Endothelial cell of umbilical vein (primary cell): ENCODE measurements at regions not wholly inside any gene's neighbourhood (a gene's known extent, or its start where the extent isn't known, plus 50 kb on each side); places are given as distances from the start of the nearest gene placed in this dataset.

ENCODE experiments used
- BruUV-seq: library from RNA; stranded (reverse); fragments of 400-500 nt; replicated peaks from 2 replicates; lab custom pipeline; 2021; lab: Mats Ljungman, UMichigan
- CTCF ChIA-PET: fragments of 300-600, 350-600 bp; sonication (Branson Sonifier 250); formaldehyde crosslinking; loops from one replicate; lab custom pipeline; 2021; ENCODE audit warnings: antibody characterized with exemption, inconsistent platforms; lab: Charles Lee
- POLR2A ChIA-PET: fragments of 300-600, 350-600 bp; sonication (Branson Sonifier 250); formaldehyde crosslinking; loops from one replicate; lab custom pipeline; 2021; ENCODE audit warnings: antibody characterized with exemption, inconsistent platforms; lab: Charles Lee
- DNase-seq: peaks from one replicate; pipeline ENCODE4 v3.0.0-alpha.2; 2011; ENCODE audit warnings: low read depth, low spot score
- FAIRE-seq: peaks from 2 replicates; lab custom pipeline; 2011; peaks lifted over from hg19 to GRCh38; lab: Jason Lieb, UNC
- H2AFZ ChIP-seq: 2 replicates; pipeline ENCODE4 v1.6.0; 2012; ENCODE audit warnings: low read depth, low read length, control low read depth, inconsistent platforms
- H3K27ac ChIP-seq: 2 replicates; pipeline ENCODE4 v1.5.1; 2011; ENCODE audit warnings: low read depth, mild to moderate bottlenecking, control low read depth, low read length, moderate library complexity; ENCODE audit not compliant: insufficient read depth
- H3K27me3 ChIP-seq, 2 experiments: 2 replicates each; pipeline versions ENCODE4 v1.6.0 to v1.6.1; 2011; ENCODE audit warnings: low read length in 2 of 2, mixed read lengths in 1 of 2; ENCODE audit not compliant: control insufficient read depth in 2 of 2, insufficient read depth in 2 of 2
- H3K36me3 ChIP-seq, 2 experiments: 2 replicates in 1 of 2; 3 replicates in 1 of 2; pipeline ENCODE4 v1.5.1; 2011; ENCODE audit warnings: low read length in 2 of 2, mild to moderate bottlenecking in 1 of 2, moderate library complexity in 1 of 2; ENCODE audit not compliant: control insufficient read depth in 2 of 2, insufficient read depth in 2 of 2; ENCODE audit errors: extremely low read depth in 1 of 2
- H3K4me1 ChIP-seq: 3 replicates; pipeline ENCODE4 v1.5.1; 2011; ENCODE audit warnings: mild to moderate bottlenecking, low read length; ENCODE audit not compliant: control insufficient read depth, insufficient read depth; ENCODE audit errors: extremely low read depth
- H3K4me2 ChIP-seq: 2 replicates; pipeline ENCODE4 v1.6.1; 2011; ENCODE audit warnings: low read length, control low read depth, mixed read lengths; ENCODE audit not compliant: insufficient read depth
- H3K4me3 ChIP-seq, 3 experiments: fragments of 200-600 bp in 1 of 3; sonication (generic), shearing (Covaris generic) in 1 of 3; replicated peaks in 1 of 3; 2 replicates each; pipeline ENCODE4 v1.5.1; 2011 to 2016; ENCODE audit warnings: control low read depth in 3 of 3, low read length in 3 of 3, mild to moderate bottlenecking in 2 of 3, inconsistent platforms in 1 of 3, low read depth in 1 of 3, moderate library complexity in 1 of 3; ENCODE audit not compliant: insufficient read depth in 1 of 3
- H3K79me2 ChIP-seq: 2 replicates; pipeline ENCODE4 v1.6.0; 2012; ENCODE audit warnings: low read length, inconsistent platforms; ENCODE audit not compliant: control insufficient read depth, insufficient read depth
- H3K9ac ChIP-seq: replicated peaks from 2 replicates; pipeline ENCODE3; 2011; ENCODE audit warnings: low read length, control low read depth; ENCODE audit not compliant: insufficient read depth; ENCODE audit errors: extremely low read depth
- H3K9me1 ChIP-seq: replicated peaks from 3 replicates; pipeline ENCODE4 v1.6.0; 2011; ENCODE audit warnings: mild to moderate bottlenecking, low read length; ENCODE audit not compliant: control insufficient read depth, insufficient read depth; ENCODE audit errors: extremely low read depth
- H3K9me3 ChIP-seq: replicated peaks from 2 replicates; pipeline ENCODE4 v1.5.1; 2012; ENCODE audit warnings: low read length, inconsistent platforms; ENCODE audit not compliant: control insufficient read depth, insufficient read depth
- H4K20me1 ChIP-seq: replicated peaks from 2 replicates; pipeline ENCODE3; 2011; ENCODE audit warnings: mild to moderate bottlenecking, low read length; ENCODE audit not compliant: control insufficient read depth, insufficient read depth; ENCODE audit errors: extremely low read depth
- CTCF ChIP-seq, 2 donors: IDR thresholded peaks; 1 replicate in 1 of 2; 2 replicates in 1 of 2; pipeline ENCODE4 v1.5.1; 2011; ENCODE audit warnings: low read length in 2 of 2, mild to moderate bottlenecking in 2 of 2, moderate library complexity in 2 of 2, control low read depth in 1 of 2, inconsistent platforms in 1 of 2, low read depth in 1 of 2; ENCODE audit not compliant: insufficient read depth in 1 of 2; ENCODE audit errors: extremely low read depth in 1 of 2
- EZH2 ChIP-seq: IDR thresholded peaks from 2 replicates; pipeline ENCODE4 v1.6.1; 2012; ENCODE audit warnings: borderline replicate concordance, low read depth, mild to moderate bottlenecking, moderate library complexity, low read length, inconsistent platforms; ENCODE audit not compliant: severe bottlenecking
- FOS ChIP-seq: IDR thresholded peaks from 2 replicates; pipeline ENCODE4 v1.6.1; 2011; ENCODE audit warnings: mild to moderate bottlenecking, low read length, moderate library complexity, borderline replicate concordance; ENCODE audit not compliant: insufficient read depth
- GATA2 ChIP-seq: IDR thresholded peaks from 2 replicates; pipeline ENCODE4 v1.7.0; 2011; ENCODE audit warnings: low read depth, mild to moderate bottlenecking, moderate library complexity, mixed read lengths, low read length; ENCODE audit not compliant: insufficient read length, insufficient read depth
- JUN ChIP-seq: IDR thresholded peaks from 2 replicates; pipeline ENCODE4 v1.6.1; 2011; ENCODE audit warnings: borderline replicate concordance, low read depth; ENCODE audit not compliant: insufficient read length, insufficient read depth
- MAX ChIP-seq: IDR thresholded peaks from 2 replicates; pipeline ENCODE4 v1.6.1; 2011; ENCODE audit not compliant: insufficient read depth, insufficient read length
- MYC ChIP-seq: IDR thresholded peaks from one replicate; pipeline ENCODE4 v1.6.1; 2011; ENCODE audit warnings: mild to moderate bottlenecking, low read depth, low read length
- POLR2A ChIP-seq: IDR thresholded peaks from 2 replicates; pipeline ENCODE4 v1.6.1; 2012; ENCODE audit warnings: low read depth, mild to moderate bottlenecking, control low read depth, low read length
- POLR2AphosphoS5 ChIP-seq: IDR thresholded peaks from 2 replicates; pipeline ENCODE4 v1.6.1; 2012; ENCODE audit warnings: low read depth, mild to moderate bottlenecking, control low read depth, low read length, moderate library complexity; ENCODE audit not compliant: insufficient read depth
- dilution Hi-C: fragments of 300-500 bp; cut with MboI; formaldehyde crosslinking; loops from one replicate; pipeline ENCODE4 v1.15.0; 2019; ENCODE audit warnings: low sequenced_read_pairs; ENCODE audit not compliant: extremely low pct_ligation_motif_present
- intact Hi-C: fragments of 100-400 bp; cut with micrococcal nuclease; formaldehyde crosslinking; loops from one replicate; pipeline ENCODE4 v1.10.0; 2022

GRCh38 chr4:25489253-25489797 is 112.3 kb downstream of the ANAPC4 start:
- intact Hi-C loops, result loop anchor here (5.0 kb wide), 1 partner anchor 47 kb away; no protein-coding TSS in a partner anchor
- ChIA-PET CTCF (interaction anchor here (1.4 kb wide), 2 partner anchors 12 to 43 kb away, joined by 3 to 5 read pairs; no protein-coding TSS in a partner anchor), POLR2A (no interaction called here)
- Histone ChIP-seq H3K9me3 (no peaks in the 10 kb centered on the region), H4K20me1 (no peaks in the 10 kb centered on the region), H3K4me1 (peaks cover 21% of the 10 kb centered on the region), H3K4me3 (no peak overlapping the region), H2AFZ (no peak overlapping the region), H3K9ac (no peak overlapping the region), H3K36me3 (no peaks in the 10 kb centered on the region), H3K4me2 (no peak overlapping the region), H3K79me2 (no peaks in the 10 kb centered on the region), H3K27ac (no peak overlapping the region), H3K27me3 (peaks cover 0 to 2% of the 10 kb centered on the region in 2 experiments), H3K9me1 (no peaks in the 10 kb centered on the region)
- no TSS peak for BruUV-seq
- dilution Hi-C loops, result no loop called here
- FAIRE-seq, result no peak
- no peak for TF ChIP-seq GATA2
- TF ChIP-seq EZH2, result no peak
- TF ChIP-seq JUN, result no peak
- no peak for TF ChIP-seq FOS
- no peak for TF ChIP-seq MAX
- no peak for TF ChIP-seq MYC
- no peak for TF ChIP-seq POLR2A
- TF ChIP-seq POLR2AphosphoS5, result no peak
- no peak for TF ChIP-seq CTCF (IDR thresholded peaks at IDR 0.05; ENCODE audit: extremely low read depth in 1 of 2, insufficient read depth in 1 of 2, low read depth in 1 of 2, low read length in 2 of 2)
- no peak for DNase-seq
